Natural killer cell treated with Interleukin-12 subunit alpha and Interleukin-12 subunit beta and Interleukin-15 and Interleukin-18, amount 100 ng/mL, for 72 hours (primary cell): ENCODE measurements at regions not wholly inside any gene's neighbourhood (a gene's known extent, or its start where the extent isn't known, plus 50 kb on each side); places are given as distances from the start of the nearest gene placed in this dataset.
A peak's percentile ranks its signal among the peaks of the same experiment; 100 is the strongest.
"Not testable (repeated sequence)": the region's sequence is repeated elsewhere in the genome, so short reads cannot be mapped to it uniquely, and the experiment has no call there.

ENCODE experiments used
- ATAC-seq, 2 donors: fragments of 150-1000 bp; cut with Tn5 transposase in 1 of 2; sonication (Bioruptor Pico), chemical (Tn5 transposase) in 1 of 2; 2 replicates each; pipeline ENCODE4 v1.10.0; 2021
- DNase-seq: peaks from one replicate; pipeline ENCODE4 v3.0.0; 2022; ENCODE audit warnings: low spot score
- H3K27ac Mint-ChIP-seq, 2 donors: 1 replicate in 1 of 2; 2 replicates in 1 of 2; pipeline ENCODE4 v1.8.0; 2022; ENCODE audit warnings: mixed read lengths in 2 of 2, mild to moderate bottlenecking in 1 of 2, moderate library complexity in 1 of 2
- H3K27me3 Mint-ChIP-seq, 2 donors: 1 replicate in 1 of 2; 2 replicates in 1 of 2; pipeline ENCODE4 v1.8.0; 2022; ENCODE audit warnings: mixed read lengths in 2 of 2
- H3K36me3 Mint-ChIP-seq: one replicate; pipeline ENCODE4 v1.8.0; 2022; ENCODE audit warnings: mixed read lengths
- H3K4me1 Mint-ChIP-seq, 2 donors: 1 replicate in 1 of 2; 2 replicates in 1 of 2; pipeline ENCODE4 v1.8.0; 2022; ENCODE audit warnings: low read depth in 2 of 2, mixed read lengths in 2 of 2, mild to moderate bottlenecking in 1 of 2
- H3K4me3 Mint-ChIP-seq: one replicate; pipeline ENCODE4 v1.8.0; 2022; ENCODE audit warnings: mixed read lengths
- H3K9me3 Mint-ChIP-seq: 2 replicates; pipeline ENCODE4 v1.8.0; 2022; ENCODE audit warnings: mixed read lengths

- DNase-seq (no peak), ATAC-seq (no peak)
- Mint-ChIP-seq H3K27ac (no peak overlapping the region), H3K9me3 (peaks cover 15% of the 10 kb centered on the region), H3K4me1 (no peaks in the 10 kb centered on the region), H3K4me3 (no peak overlapping the region), H3K36me3 (peaks cover 4% of the 10 kb centered on the region), H3K27me3 (no peaks in the 10 kb centered on the region)
Measured at GRCh38 chr3:191148131-191148530, 50.9 kb upstream of the OSTN start.

- H3K4me1 Mint-ChIP-seq: peaks cover 0 to 5% of the 10 kb centered on the region in 2 donors
- H3K27me3 Mint-ChIP-seq: no peaks in the 10 kb centered on the region
- no peak overlapping the region for H3K27ac Mint-ChIP-seq
- H3K9me3 Mint-ChIP-seq: peaks cover 11% of the 10 kb centered on the region
- peaks cover 4% of the 10 kb centered on the region for H3K36me3 Mint-ChIP-seq
- no peak overlapping the region for H3K4me3 Mint-ChIP-seq
- DNase-seq: no peak
- no peak for ATAC-seq
Measured at GRCh38 chr3:191143224-191143623, 55.8 kb upstream of the OSTN start.

GRCh38 chr3:191141728-191142127, 57.3 kb upstream of the OSTN start:
- H3K27me3 Mint-ChIP-seq: no peaks in the 10 kb centered on the region
- no peak overlapping the region for H3K27ac Mint-ChIP-seq
- H3K9me3 Mint-ChIP-seq: peaks cover 14% of the 10 kb centered on the region
- no peak overlapping the region for H3K4me3 Mint-ChIP-seq
- ATAC-seq (peak in 1 of 2 donors; percentile 53), DNase-seq (no peak)
- peaks cover 4% of the 10 kb centered on the region for H3K36me3 Mint-ChIP-seq
- H3K4me1 Mint-ChIP-seq: peaks cover 0 to 5% of the 10 kb centered on the region in 2 donors

- DNase-seq (no peak), ATAC-seq (peak in 1 of 2 donors; percentile 54)
- Mint-ChIP-seq H3K27ac (no peak overlapping the region), H3K36me3 (no peaks in the 10 kb centered on the region), H3K4me1 (peaks cover 0 to 5% of the 10 kb centered on the region in 2 donors), H3K27me3 (no peaks in the 10 kb centered on the region), H3K9me3 (peaks cover 18% of the 10 kb centered on the region), H3K4me3 (no peak overlapping the region)
Measured at GRCh38 chr3:191139736-191140135, 59.3 kb upstream of the OSTN start.

GRCh38 chr3:191138937-191139336, 60.1 kb upstream of the OSTN start:
- ATAC-seq: no peak
- H3K27me3 Mint-ChIP-seq: no peaks in the 10 kb centered on the region
- H3K4me3 Mint-ChIP-seq: peak overlapping the region; percentile 13
- no peak overlapping the region for H3K27ac Mint-ChIP-seq
- DNase-seq: no peak
- H3K36me3 Mint-ChIP-seq: no peaks in the 10 kb centered on the region
- peaks cover 18% of the 10 kb centered on the region for H3K9me3 Mint-ChIP-seq
- H3K4me1 Mint-ChIP-seq: peaks cover 0 to 5% of the 10 kb centered on the region in 2 donors

GRCh38 chr3:191137708-191138107, 61.3 kb upstream of the OSTN start:
- DNase-seq: no peak
- Mint-ChIP-seq H3K4me1 (peaks cover 0 to 5% of the 10 kb centered on the region in 2 donors), H3K9me3 (peaks cover 16% of the 10 kb centered on the region), H3K27me3 (no peaks in the 10 kb centered on the region), H3K27ac (no peak overlapping the region), H3K36me3 (no peaks in the 10 kb centered on the region), H3K4me3 (no peak overlapping the region)
- ATAC-seq: no peak

- Mint-ChIP-seq H3K9me3 (peaks cover 14% of the 10 kb centered on the region), H3K36me3 (no peaks in the 10 kb centered on the region), H3K27ac (no peak overlapping the region), H3K4me3 (no peak overlapping the region), H3K4me1 (peaks cover 0 to 5% of the 10 kb centered on the region in 2 donors), H3K27me3 (no peaks in the 10 kb centered on the region)
- ATAC-seq (no peak), DNase-seq (no peak)
Measured at GRCh38 chr3:191136347-191136746, 62.7 kb upstream of the OSTN start.

GRCh38 chr3:191135175-191135574, 63.9 kb upstream of the OSTN start:
- Mint-ChIP-seq H3K27ac (no peak overlapping the region), H3K36me3 (no peaks in the 10 kb centered on the region), H3K9me3 (peaks cover 17% of the 10 kb centered on the region), H3K27me3 (no peaks in the 10 kb centered on the region), H3K4me1 (peaks cover 0 to 5% of the 10 kb centered on the region in 2 donors), H3K4me3 (no peak overlapping the region)
- ATAC-seq (no peak), DNase-seq (no peak)

- H3K36me3 Mint-ChIP-seq: no peaks in the 10 kb centered on the region
- H3K27me3 Mint-ChIP-seq: no peaks in the 10 kb centered on the region
- no peak for DNase-seq
- no peaks in the 10 kb centered on the region for H3K4me1 Mint-ChIP-seq
- no peak for ATAC-seq
- no peak overlapping the region for H3K27ac Mint-ChIP-seq
- H3K4me3 Mint-ChIP-seq: no peak overlapping the region
- H3K9me3 Mint-ChIP-seq: peaks cover 17% of the 10 kb centered on the region
Measured at GRCh38 chr3:191133359-191133758, 65.7 kb upstream of the OSTN start.

- ATAC-seq (no peak), DNase-seq (no peak)
- Mint-ChIP-seq H3K27me3 (no peaks in the 10 kb centered on the region), H3K27ac (no peak overlapping the region), H3K9me3 (peaks cover 20% of the 10 kb centered on the region), H3K36me3 (no peaks in the 10 kb centered on the region), H3K4me1 (no peaks in the 10 kb centered on the region), H3K4me3 (no peak overlapping the region)
Measured at GRCh38 chr3:191131305-191131704, 67.7 kb upstream of the OSTN start.

- not testable (repeated sequence) for H3K4me1 Mint-ChIP-seq, H3K27me3 Mint-ChIP-seq, H3K27ac Mint-ChIP-seq, H3K4me3 Mint-ChIP-seq, ATAC-seq, DNase-seq, H3K36me3 Mint-ChIP-seq
- H3K9me3 Mint-ChIP-seq: peaks cover 13% of the 10 kb centered on the region
Measured at GRCh38 chr3:191124891-191125290, 74.2 kb upstream of the OSTN start.

- no peaks in the 10 kb centered on the region for H3K27me3 Mint-ChIP-seq
- H3K27ac Mint-ChIP-seq: no peak overlapping the region
- H3K36me3 Mint-ChIP-seq: no peaks in the 10 kb centered on the region
- peaks cover 11% of the 10 kb centered on the region for H3K9me3 Mint-ChIP-seq
- DNase-seq: no peak
- H3K4me1 Mint-ChIP-seq: no peaks in the 10 kb centered on the region
- ATAC-seq: no peak
- no peak overlapping the region for H3K4me3 Mint-ChIP-seq
Measured at GRCh38 chr3:191123946-191124345, 75.1 kb upstream of the OSTN start.

GRCh38 chr3:191123231-191123630, 75.8 kb upstream of the OSTN start:
- DNase-seq (no peak), ATAC-seq (no peak)
- Mint-ChIP-seq H3K36me3 (no peaks in the 10 kb centered on the region), H3K4me3 (no peak overlapping the region), H3K27me3 (no peaks in the 10 kb centered on the region), H3K9me3 (peaks cover 11% of the 10 kb centered on the region), H3K4me1 (no peaks in the 10 kb centered on the region), H3K27ac (no peak overlapping the region)

- DNase-seq: no peak
- no peak for ATAC-seq
- no peak overlapping the region for H3K27ac Mint-ChIP-seq
- peaks cover 2% of the 10 kb centered on the region for H3K9me3 Mint-ChIP-seq
- no peaks in the 10 kb centered on the region for H3K4me1 Mint-ChIP-seq
- no peaks in the 10 kb centered on the region for H3K36me3 Mint-ChIP-seq
- no peaks in the 10 kb centered on the region for H3K27me3 Mint-ChIP-seq
- no peak overlapping the region for H3K4me3 Mint-ChIP-seq
Measured at GRCh38 chr3:191120447-191121298, 78.4 kb upstream of the OSTN start.
